WTC11 (cell line): ENCODE measurements at regions not wholly inside any gene's neighbourhood (a gene's known extent, or its start where the extent isn't known, plus 50 kb on each side); places are given as distances from the start of the nearest gene placed in this dataset.

Experiments used
- ATAC-seq: fragments of 200-7000 bp; cut with Tn5 transposase; 2 replicates; pipeline ENCODE4 v1.10.0; 2021; ENCODE audit warnings: mild to moderate bottlenecking, moderate library complexity
- CTCF ChIA-PET: fragments of 300-600 bp; sonication (Branson Sonifier 250); formaldehyde crosslinking; loops from one replicate; lab custom pipeline; 2021; ENCODE audit warnings: antibody characterized with exemption; lab: Charles Lee
- POLR2A ChIA-PET: fragments of 350-600 bp; sonication (Branson Sonifier 250); formaldehyde crosslinking; loops from one replicate; lab custom pipeline; 2021; ENCODE audit warnings: antibody characterized with exemption; lab: Charles Lee
- DNase-seq: peaks from one replicate; pipeline ENCODE4 v3.0.0; 2021; ENCODE audit warnings: low spot score
- H3K27ac Mint-ChIP-seq: 2 replicates; pipeline ENCODE4 v1.8.0; 2021; ENCODE audit warnings: mixed read lengths
- H3K27me3 Mint-ChIP-seq: 2 replicates; pipeline ENCODE4 v1.8.0; 2021; ENCODE audit warnings: low read depth, mild to moderate bottlenecking, moderate library complexity, mixed read lengths
- H3K36me3 Mint-ChIP-seq: 2 replicates; pipeline ENCODE4 v1.8.0; 2021; ENCODE audit warnings: mixed read lengths
- H3K4me1 Mint-ChIP-seq: 2 replicates; pipeline ENCODE4 v1.8.0; 2022; ENCODE audit warnings: mixed read lengths
- H3K4me3 Mint-ChIP-seq: 2 replicates; pipeline ENCODE4 v1.8.0; 2021; ENCODE audit warnings: mild to moderate bottlenecking, moderate library complexity, mixed read lengths
- H3K9me3 Mint-ChIP-seq: 2 replicates; pipeline ENCODE4 v1.8.0; 2021; ENCODE audit warnings: mixed read lengths
- ATF1 ChIP-seq: sonication (generic); formaldehyde crosslinking; IDR thresholded peaks from 2 replicates; pipeline ENCODE4 v1.8.1; 2023; ENCODE audit warnings: mild to moderate bottlenecking, moderate library complexity, missing genetic modification reagents
- E2F1 ChIP-seq: sonication (generic); formaldehyde crosslinking; IDR thresholded peaks from 2 replicates; pipeline ENCODE4 v1.8.0; 2022; ENCODE audit warnings: mild to moderate bottlenecking, missing genetic modification reagents
- ETV6 ChIP-seq: sonication (generic); formaldehyde crosslinking; IDR thresholded peaks from 2 replicates; pipeline ENCODE4 v1.8.1; 2022; ENCODE audit warnings: mild to moderate bottlenecking, missing genetic modification reagents
- GABPB1 ChIP-seq: sonication (generic); formaldehyde crosslinking; IDR thresholded peaks from 2 replicates; pipeline ENCODE4 v1.8.1; 2023; ENCODE audit warnings: mild to moderate bottlenecking, missing genetic modification reagents
- IRF1 ChIP-seq: sonication (generic); formaldehyde crosslinking; IDR thresholded peaks from 2 replicates; pipeline ENCODE4 v1.8.0; 2023; ENCODE audit warnings: missing genetic modification reagents
- JUN ChIP-seq: sonication (generic); formaldehyde crosslinking; IDR thresholded peaks from 2 replicates; pipeline ENCODE4 v1.8.0; 2023; ENCODE audit warnings: mild to moderate bottlenecking, missing genetic modification reagents
- NFATC4 ChIP-seq: fragments of 250-450 bp; sonication (Bioruptor Pico); IDR thresholded peaks from 2 replicates; pipeline ENCODE4 v1.9.0; 2021; ENCODE audit warnings: mild to moderate bottlenecking
- PRDM15 ChIP-seq: sonication (generic); formaldehyde crosslinking; IDR thresholded peaks from 2 replicates; pipeline ENCODE4 v1.8.0; 2022; ENCODE audit warnings: missing genetic modification reagents
- PREB ChIP-seq: sonication (generic); formaldehyde crosslinking; IDR thresholded peaks from 2 replicates; pipeline ENCODE4 v1.8.1; 2022; ENCODE audit warnings: mild to moderate bottlenecking, missing genetic modification reagents, moderate library complexity, borderline replicate concordance
- PRRX2 ChIP-seq: fragments of 250-450 bp; sonication (Bioruptor Pico); IDR thresholded peaks from 2 replicates; pipeline ENCODE4 v1.8.0; 2021; ENCODE audit warnings: mild to moderate bottlenecking
- TEAD1 ChIP-seq: sonication (generic); formaldehyde crosslinking; IDR thresholded peaks from 2 replicates; pipeline ENCODE4 v1.8.0; 2022; ENCODE audit warnings: mild to moderate bottlenecking, missing genetic modification reagents
- ZMAT4 ChIP-seq: fragments of 250-450 bp; sonication (Bioruptor Pico); IDR thresholded peaks from 2 replicates; pipeline ENCODE4 v1.9.0; 2021; ENCODE audit warnings: mild to moderate bottlenecking
- ZNF219 ChIP-seq: sonication (generic); formaldehyde crosslinking; IDR thresholded peaks from 2 replicates; pipeline ENCODE4 v1.8.0; 2023; ENCODE audit warnings: missing genetic modification reagents, mild to moderate bottlenecking, borderline replicate concordance
- ZNF232 ChIP-seq: sonication (generic); formaldehyde crosslinking; IDR thresholded peaks from 2 replicates; pipeline ENCODE4 v1.8.0; 2022; ENCODE audit warnings: mild to moderate bottlenecking, missing genetic modification reagents
- ZNF396 ChIP-seq: fragments of 250-450 bp; sonication (Bioruptor Pico); IDR thresholded peaks from 2 replicates; pipeline ENCODE4 v1.8.0; 2021; ENCODE audit warnings: mild to moderate bottlenecking, moderate library complexity, borderline replicate concordance
- ZNF416 ChIP-seq: fragments of 250-450 bp; sonication (Bioruptor Pico); IDR thresholded peaks from 2 replicates; pipeline ENCODE4 v1.9.0; 2021; ENCODE audit warnings: mild to moderate bottlenecking, inconsistent platforms
- ZNF423 ChIP-seq: fragments of 250-450 bp; sonication (Bioruptor Pico); IDR thresholded peaks from 2 replicates; pipeline ENCODE4 v2.1.2; 2022; ENCODE audit warnings: mild to moderate bottlenecking, moderate library complexity
- TF ChIP-seq, protein P1 (sequence below): sonication (generic); formaldehyde crosslinking; conservative IDR thresholded peaks from 2 replicates; pipeline ENCODE4 v1.8.1; 2022; ENCODE audit warnings: mild to moderate bottlenecking, missing genetic modification reagents
- TF ChIP-seq, protein P2 (sequence below): sonication (generic); formaldehyde crosslinking; IDR thresholded peaks from 2 replicates; pipeline ENCODE4 v1.8.0; 2022; ENCODE audit warnings: mild to moderate bottlenecking, missing genetic modification reagents
- TF ChIP-seq, protein P3 (sequence below): fragments of 250-450 bp; sonication (Bioruptor Pico); IDR thresholded peaks from 2 replicates; pipeline ENCODE4 v1.9.0; 2021; ENCODE audit warnings: mild to moderate bottlenecking
- TF ChIP-seq, protein P4 (sequence below): sonication (generic); formaldehyde crosslinking; IDR thresholded peaks from 2 replicates; pipeline ENCODE4 v1.8.0; 2023; ENCODE audit warnings: mild to moderate bottlenecking, missing genetic modification reagents

- Mint-ChIP-seq H3K27me3 (no peaks in the 10 kb centered on the region; the same call in 1 of the 2 replicates), H3K36me3 (no peaks in the 10 kb centered on the region), H3K9me3 (no peaks in the 10 kb centered on the region), H3K4me3 (no peak overlapping the region), H3K27ac (no peak overlapping the region)
- no peak for DNase-seq
- ChIA-PET CTCF (no interaction called here), POLR2A (no interaction called here)
- ATAC-seq, result no peak
- TF ChIP-seq TEAD1 (CRISPR knock-in tag), result no peak
- no peak for TF ChIP-seq E2F1
- peak; percentile 31; the same call in 1 of the 2 replicates for TF ChIP-seq ZNF423
- TF ChIP-seq, all 79 proteins: peak for 1
- H3K4me1 Mint-ChIP-seq, result peaks cover 23% of the 10 kb centered on the region
Observed at GRCh38 chr11:130599073-130599654, 150.7 kb downstream of the ADAMTS15 start.

- ChIA-PET CTCF (interaction anchor here (0.5 kb wide), 1 partner anchor 156 kb away, joined by 3 read pairs; no protein-coding TSS in a partner anchor), POLR2A (no interaction called here)
- H3K4me1 Mint-ChIP-seq, result peaks cover 23% of the 10 kb centered on the region
- ATAC-seq, result no peak
- H3K36me3 Mint-ChIP-seq, result no peaks in the 10 kb centered on the region
- no peaks in the 10 kb centered on the region for H3K9me3 Mint-ChIP-seq
- no peaks in the 10 kb centered on the region; the same call in 1 of the 2 replicates for H3K27me3 Mint-ChIP-seq
- 0 out of 2 replicates have a peak overlapping the region, but pooled peaks have one; percentile 37 for H3K27ac Mint-ChIP-seq
- no peak for DNase-seq
- H3K4me3 Mint-ChIP-seq, result no peak overlapping the region
- TF ChIP-seq PRRX2 (CRISPR knock-in tag), result no peak
- TF ChIP-seq GABPB1 (CRISPR knock-in tag), result no peak
- TF ChIP-seq, protein P1, sequence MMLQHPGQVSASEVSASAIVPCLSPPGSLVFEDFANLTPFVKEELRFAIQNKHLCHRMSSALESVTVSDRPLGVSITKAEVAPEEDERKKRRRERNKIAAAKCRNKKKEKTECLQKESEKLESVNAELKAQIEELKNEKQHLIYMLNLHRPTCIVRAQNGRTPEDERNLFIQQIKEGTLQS (CRISPR knock-in tag), result no peak
- TF ChIP-seq JUN (CRISPR knock-in tag), result no peak
- TF ChIP-seq, protein P2, sequence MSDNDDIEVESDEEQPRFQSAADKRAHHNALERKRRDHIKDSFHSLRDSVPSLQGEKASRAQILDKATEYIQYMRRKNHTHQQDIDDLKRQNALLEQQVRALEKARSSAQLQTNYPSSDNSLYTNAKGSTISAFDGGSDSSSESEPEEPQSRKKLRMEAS (CRISPR knock-in tag), result no peak
- no peak for TF ChIP-seq PREB (CRISPR knock-in tag)
- TF ChIP-seq ETV6 (CRISPR knock-in tag), result no peak
- TF ChIP-seq ZNF219 (CRISPR knock-in tag), result no peak
- TF ChIP-seq, protein P3, sequence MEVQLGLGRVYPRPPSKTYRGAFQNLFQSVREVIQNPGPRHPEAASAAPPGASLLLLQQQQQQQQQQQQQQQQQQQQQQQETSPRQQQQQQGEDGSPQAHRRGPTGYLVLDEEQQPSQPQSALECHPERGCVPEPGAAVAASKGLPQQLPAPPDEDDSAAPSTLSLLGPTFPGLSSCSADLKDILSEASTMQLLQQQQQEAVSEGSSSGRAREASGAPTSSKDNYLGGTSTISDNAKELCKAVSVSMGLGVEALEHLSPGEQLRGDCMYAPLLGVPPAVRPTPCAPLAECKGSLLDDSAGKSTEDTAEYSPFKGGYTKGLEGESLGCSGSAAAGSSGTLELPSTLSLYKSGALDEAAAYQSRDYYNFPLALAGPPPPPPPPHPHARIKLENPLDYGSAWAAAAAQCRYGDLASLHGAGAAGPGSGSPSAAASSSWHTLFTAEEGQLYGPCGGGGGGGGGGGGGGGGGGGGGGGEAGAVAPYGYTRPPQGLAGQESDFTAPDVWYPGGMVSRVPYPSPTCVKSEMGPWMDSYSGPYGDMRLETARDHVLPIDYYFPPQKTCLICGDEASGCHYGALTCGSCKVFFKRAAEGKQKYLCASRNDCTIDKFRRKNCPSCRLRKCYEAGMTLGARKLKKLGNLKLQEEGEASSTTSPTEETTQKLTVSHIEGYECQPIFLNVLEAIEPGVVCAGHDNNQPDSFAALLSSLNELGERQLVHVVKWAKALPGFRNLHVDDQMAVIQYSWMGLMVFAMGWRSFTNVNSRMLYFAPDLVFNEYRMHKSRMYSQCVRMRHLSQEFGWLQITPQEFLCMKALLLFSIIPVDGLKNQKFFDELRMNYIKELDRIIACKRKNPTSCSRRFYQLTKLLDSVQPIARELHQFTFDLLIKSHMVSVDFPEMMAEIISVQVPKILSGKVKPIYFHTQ (CRISPR knock-in tag), result no peak
- no peak for TF ChIP-seq IRF1 (CRISPR knock-in tag)
- no peak for TF ChIP-seq NFATC4 (CRISPR knock-in tag)
- TF ChIP-seq ZMAT4 (CRISPR knock-in tag), result no peak
- TF ChIP-seq PRDM15 (CRISPR knock-in tag), result no peak
- TF ChIP-seq ATF1 (CRISPR knock-in tag), result no peak
- TF ChIP-seq ZNF396 (CRISPR knock-in tag), result no peak
- no peak for TF ChIP-seq ZNF232 (CRISPR knock-in tag)
- no peak for TF ChIP-seq ZNF416 (CRISPR knock-in tag)
- TF ChIP-seq, protein P4, sequence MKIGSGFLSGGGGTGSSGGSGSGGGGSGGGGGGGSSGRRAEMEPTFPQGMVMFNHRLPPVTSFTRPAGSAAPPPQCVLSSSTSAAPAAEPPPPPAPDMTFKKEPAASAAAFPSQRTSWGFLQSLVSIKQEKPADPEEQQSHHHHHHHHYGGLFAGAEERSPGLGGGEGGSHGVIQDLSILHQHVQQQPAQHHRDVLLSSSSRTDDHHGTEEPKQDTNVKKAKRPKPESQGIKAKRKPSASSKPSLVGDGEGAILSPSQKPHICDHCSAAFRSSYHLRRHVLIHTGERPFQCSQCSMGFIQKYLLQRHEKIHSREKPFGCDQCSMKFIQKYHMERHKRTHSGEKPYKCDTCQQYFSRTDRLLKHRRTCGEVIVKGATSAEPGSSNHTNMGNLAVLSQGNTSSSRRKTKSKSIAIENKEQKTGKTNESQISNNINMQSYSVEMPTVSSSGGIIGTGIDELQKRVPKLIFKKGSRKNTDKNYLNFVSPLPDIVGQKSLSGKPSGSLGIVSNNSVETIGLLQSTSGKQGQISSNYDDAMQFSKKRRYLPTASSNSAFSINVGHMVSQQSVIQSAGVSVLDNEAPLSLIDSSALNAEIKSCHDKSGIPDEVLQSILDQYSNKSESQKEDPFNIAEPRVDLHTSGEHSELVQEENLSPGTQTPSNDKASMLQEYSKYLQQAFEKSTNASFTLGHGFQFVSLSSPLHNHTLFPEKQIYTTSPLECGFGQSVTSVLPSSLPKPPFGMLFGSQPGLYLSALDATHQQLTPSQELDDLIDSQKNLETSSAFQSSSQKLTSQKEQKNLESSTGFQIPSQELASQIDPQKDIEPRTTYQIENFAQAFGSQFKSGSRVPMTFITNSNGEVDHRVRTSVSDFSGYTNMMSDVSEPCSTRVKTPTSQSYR (CRISPR knock-in tag), result no peak
Observed at GRCh38 chr11:130600139-130600538, 151.7 kb downstream of the ADAMTS15 start.
